ENCODE measurements at regions not wholly inside any gene's neighbourhood (a gene's known extent, or its start where the extent isn't known, plus 50 kb on each side); places are given as distances from the start of the nearest gene placed in this dataset.

DNA sequence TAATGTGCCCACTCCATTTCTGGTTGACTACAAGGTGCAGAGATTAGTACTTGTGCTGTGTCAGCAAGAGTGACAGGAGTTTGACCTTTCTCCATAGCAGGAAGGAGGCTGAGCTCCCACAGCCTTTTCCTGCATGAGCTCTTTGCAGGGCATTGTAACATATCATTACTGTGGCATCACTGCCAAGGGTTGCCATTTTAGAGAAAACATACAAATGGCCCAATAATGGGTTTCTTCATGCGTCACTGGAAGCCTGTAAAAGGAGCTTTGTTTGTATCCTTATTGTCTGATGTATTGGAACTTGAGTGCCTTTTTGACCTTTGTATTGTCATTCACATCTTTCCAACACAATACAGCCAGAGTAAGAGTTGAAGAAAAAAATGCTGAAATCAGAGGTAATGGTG, 323.0 kb upstream of the CDIN1 start:
- FAIRE-seq, result no peak
- intact Hi-C loops (cut with micrococcal nuclease), result no loop called here
- CTCF ChIA-PET (ENCODE audit: low intra/inter-chr PET ratio), result no interaction called here

DNA sequence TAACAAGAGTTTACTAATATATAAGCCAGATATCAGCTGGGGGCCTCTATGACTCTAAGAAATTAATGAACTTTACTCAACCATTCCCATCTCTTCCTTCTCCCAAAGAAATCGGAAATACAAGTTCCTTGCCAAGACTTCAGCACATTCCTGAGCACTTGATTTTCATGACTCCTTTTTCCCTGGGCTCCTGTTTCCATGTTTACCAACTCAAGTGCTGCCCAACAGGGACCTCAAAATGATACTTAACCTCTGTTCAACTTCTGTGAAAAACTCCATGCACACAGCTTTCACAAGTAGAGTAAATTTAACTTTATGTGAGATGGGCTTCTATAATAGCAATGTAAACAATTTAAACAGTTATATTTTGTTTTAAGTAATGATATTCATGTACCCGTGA, 315.8 kb upstream of the CDIN1 start:
- POLR2A ChIA-PET, result no interaction called here
- no peak for TF ChIP-seq ZNF3 (CRISPR knock-in tag; IDR thresholded peaks at IDR 0.05)
- TF ChIP-seq, protein P1, sequence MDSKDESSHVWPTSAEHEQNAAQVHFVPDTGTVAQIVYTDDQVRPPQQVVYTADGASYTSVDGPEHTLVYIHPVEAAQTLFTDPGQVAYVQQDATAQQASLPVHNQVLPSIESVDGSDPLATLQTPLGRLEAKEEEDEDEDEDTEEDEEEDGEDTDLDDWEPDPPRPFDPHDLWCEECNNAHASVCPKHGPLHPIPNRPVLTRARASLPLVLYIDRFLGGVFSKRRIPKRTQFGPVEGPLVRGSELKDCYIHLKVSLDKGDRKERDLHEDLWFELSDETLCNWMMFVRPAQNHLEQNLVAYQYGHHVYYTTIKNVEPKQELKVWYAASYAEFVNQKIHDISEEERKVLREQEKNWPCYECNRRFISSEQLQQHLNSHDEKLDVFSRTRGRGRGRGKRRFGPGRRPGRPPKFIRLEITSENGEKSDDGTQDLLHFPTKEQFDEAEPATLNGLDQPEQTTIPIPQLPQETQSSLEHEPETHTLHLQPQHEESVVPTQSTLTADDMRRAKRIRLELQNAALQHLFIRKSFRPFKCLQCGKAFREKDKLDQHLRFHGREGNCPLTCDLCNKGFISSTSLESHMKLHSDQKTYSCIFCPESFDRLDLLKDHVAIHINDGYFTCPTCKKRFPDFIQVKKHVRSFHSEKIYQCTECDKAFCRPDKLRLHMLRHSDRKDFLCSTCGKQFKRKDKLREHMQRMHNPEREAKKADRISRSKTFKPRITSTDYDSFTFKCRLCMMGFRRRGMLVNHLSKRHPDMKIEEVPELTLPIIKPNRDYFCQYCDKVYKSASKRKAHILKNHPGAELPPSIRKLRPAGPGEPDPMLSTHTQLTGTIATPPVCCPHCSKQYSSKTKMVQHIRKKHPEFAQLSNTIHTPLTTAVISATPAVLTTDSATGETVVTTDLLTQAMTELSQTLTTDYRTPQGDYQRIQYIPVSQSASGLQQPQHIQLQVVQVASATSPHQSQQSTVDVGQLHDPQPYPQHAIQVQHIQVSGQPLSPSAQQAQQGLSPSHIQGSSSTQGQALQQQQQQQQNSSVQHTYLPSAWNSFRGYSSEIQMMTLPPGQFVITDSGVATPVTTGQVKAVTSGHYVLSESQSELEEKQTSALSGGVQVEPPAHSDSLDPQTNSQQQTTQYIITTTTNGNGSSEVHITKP (IDR thresholded peaks at IDR 0.05; ENCODE audit: partially characterized antibody), result no peak
- no peak for TF ChIP-seq DLX4 (CRISPR knock-in tag; IDR thresholded peaks at IDR 0.05)
- no peak for TF ChIP-seq BCLAF1 (IDR thresholded peaks at IDR 0.05; ENCODE audit: borderline replicate concordance in 1 of 2, control insufficient read depth in 1 of 2, low read depth in 2 of 2, low read length in 1 of 2)

More for the DNA sequence above, 323.0 kb upstream of the CDIN1 start:
- H3K4me1 ChIP-seq (replicated peaks in 1 of 2; ENCODE audit: control insufficient read depth in 2 of 2, insufficient read depth in 2 of 2, low read length in 2 of 2), result no peaks in the 10 kb centered on the region
- no peak overlapping the region for H2AFZ ChIP-seq (ENCODE audit: low read depth, low read length)
- no peak overlapping the region for H3K4me2 ChIP-seq (ENCODE audit: insufficient read depth, low read length)
- no peaks in the 10 kb centered on the region for H3K36me3 ChIP-seq (ENCODE audit: control insufficient read depth, insufficient read depth, low read length)
- in situ Hi-C loops (cut with MboI), result loop anchor here (25.0 kb wide), 1 partner anchor 606 kb away; no protein-coding TSS in a partner anchor
- H3K9me1 ChIP-seq (ENCODE audit: control insufficient read depth, insufficient read depth, low read length), result no peaks in the 10 kb centered on the region
- 18% methylated on average over 1 of the region's 1 CpG for WGBS (ENCODE audit: insufficient coverage, low coverage, missing lambda C conversion rate)
- no peak overlapping the region for H3K4me3 ChIP-seq
- POLR2A ChIA-PET, result no interaction called here
- no peaks in the 10 kb centered on the region for H3K9me3 ChIP-seq (replicated peaks; ENCODE audit: control insufficient read depth, insufficient read depth, low read depth, low read length)
- H3K9ac ChIP-seq (ENCODE audit: insufficient read depth in 1 of 2, low read depth in 2 of 2, low read length in 2 of 2), result no peak overlapping the region
- H4K20me1 ChIP-seq (replicated peaks; ENCODE audit: control insufficient read depth, insufficient read depth, low read length), result no peaks in the 10 kb centered on the region
- no TSS peak for BruUV-seq (replicated peaks)
- no peak for DNase-seq (ENCODE audit: extremely low read depth in 1 of 4, low spot score in 3 of 4)
- ATAC-seq, result no peak
- H3K27ac ChIP-seq (ENCODE audit: extremely low read depth, low read depth, low read length), result no peak overlapping the region
- no peaks in the 10 kb centered on the region for H3K79me2 ChIP-seq (ENCODE audit: control insufficient read depth, insufficient read depth, low read length)
- TF ChIP-seq ZNF316 (IDR thresholded peaks at IDR 0.05) (peak; percentile 22; the same call in 1 of the 2 replicates), C11orf30 (IDR thresholded peaks at IDR 0.05; ENCODE audit: low read depth) (0 out of 2 replicates have a peak, but pooled peaks have one; percentile 9), MAFF (IDR thresholded peaks at IDR 0.05; ENCODE audit: low read length) (peak; percentile 11; the same call in 1 of the 2 replicates), FOXP1 (CRISPR knock-in tag; IDR thresholded peaks at IDR 0.05) (no peak), ZKSCAN1 (IDR thresholded peaks at IDR 0.05; ENCODE audit: low read depth, low read length) (no peak), SMARCA5 (IDR thresholded peaks at IDR 0.05) (no peak), RHOXF2B (CRISPR knock-in tag; conservative IDR thresholded peaks at IDR 0.05) (no peak), NFATC3 (IDR thresholded peaks at IDR 0.05) (no peak), LEF1 (IDR thresholded peaks at IDR 0.05) (no peak), RBM22 (IDR thresholded peaks at IDR 0.05; ENCODE audit: low read depth, low read length, poor library complexity, severe bottlenecking) (no peak), ZBTB1 (CRISPR knock-in tag; IDR thresholded peaks at IDR 0.05; ENCODE audit: borderline replicate concordance, low read depth) (no peak)
- H3K27me3 ChIP-seq (ENCODE audit: control insufficient read depth in 2 of 2, insufficient read depth in 2 of 2, low read length in 2 of 2), result no peaks in the 10 kb centered on the region

More for the DNA sequence above, 315.8 kb upstream of the CDIN1 start:
- Histone ChIP-seq H3K4me2 (ENCODE audit: insufficient read depth, low read length) (no peak overlapping the region), H3K4me3 (no peak overlapping the region), H3K27ac (ENCODE audit: extremely low read depth, low read depth, low read length) (no peak overlapping the region), H3K36me3 (ENCODE audit: control insufficient read depth, insufficient read depth, low read length) (no peaks in the 10 kb centered on the region), H3K79me2 (ENCODE audit: control insufficient read depth, insufficient read depth, low read length) (no peaks in the 10 kb centered on the region), H4K20me1 (replicated peaks; ENCODE audit: control insufficient read depth, insufficient read depth, low read length) (no peaks in the 10 kb centered on the region), H3K9me1 (ENCODE audit: control insufficient read depth, insufficient read depth, low read length) (no peaks in the 10 kb centered on the region), H3K27me3 (ENCODE audit: control insufficient read depth in 2 of 2, insufficient read depth in 2 of 2, low read length in 2 of 2) (no peaks in the 10 kb centered on the region), H3K9me3 (replicated peaks; ENCODE audit: control insufficient read depth, insufficient read depth, low read depth, low read length) (no peaks in the 10 kb centered on the region), H3K4me1 (replicated peaks in 1 of 2; ENCODE audit: control insufficient read depth in 2 of 2, insufficient read depth in 2 of 2, low read length in 2 of 2) (no peaks in the 10 kb centered on the region), H2AFZ (ENCODE audit: low read depth, low read length) (no peak overlapping the region), H3K9ac (ENCODE audit: insufficient read depth in 1 of 2, low read depth in 2 of 2, low read length in 2 of 2) (no peak overlapping the region)
- DNase-seq (ENCODE audit: extremely low read depth in 1 of 4, low spot score in 3 of 4) (no peak), ATAC-seq (no peak), FAIRE-seq (no peak)
- BruUV-seq (replicated peaks), result no TSS peak
- intact Hi-C loops (cut with micrococcal nuclease) (loop anchor here (10.0 kb wide), 1 partner anchor 749 kb away; no protein-coding TSS in a partner anchor), in situ Hi-C loops (cut with MboI) (loop anchor here (25.0 kb wide), 1 partner anchor 599 kb away; no protein-coding TSS in a partner anchor)
- WGBS (ENCODE audit: insufficient coverage, low coverage, missing lambda C conversion rate), result 6% methylated on average over 2 of the region's 2 CpGs
- CTCF ChIA-PET (ENCODE audit: low intra/inter-chr PET ratio), result no interaction called here
